ENCODE measurements at regions not wholly inside any gene's neighbourhood (a gene's known extent, or its start where the extent isn't known, plus 50 kb on each side); places are given as distances from the start of the nearest gene placed in this dataset.

GRCh38 chr2:235155163-235155562, 203.3 kb downstream of the SH3BP4 start:
- no peak for TF ChIP-seq BHLHE40 (IDR thresholded peaks at IDR 0.05; ENCODE audit: borderline replicate concordance)
- TF ChIP-seq SUZ12 (IDR thresholded peaks at IDR 0.05) = no peak
- TF ChIP-seq LEF1 (IDR thresholded peaks at IDR 0.05; ENCODE audit: borderline replicate concordance) = no peak
- TF ChIP-seq ZNF384 (IDR thresholded peaks at IDR 0.05) = no peak
- no peak for TF ChIP-seq FOXK2 (IDR thresholded peaks at IDR 0.05)
- no peak for DNase-seq (ENCODE audit: extremely low spot score)
- POLR2A ChIA-PET = no interaction called here
- CTCF ChIA-PET = interaction anchor here (0.6 kb wide), 1 partner anchor 287 kb away, joined by 3 read pairs; no protein-coding TSS in a partner anchor

- ChIA-PET CTCF (no interaction called here), POLR2A (no interaction called here)
- no peak for DNase-seq (ENCODE audit: extremely low spot score)
- TF ChIP-seq LEF1 (IDR thresholded peaks at IDR 0.05; ENCODE audit: borderline replicate concordance) (no peak), PKNOX1 (IDR thresholded peaks at IDR 0.05) (no peak), SP1 (IDR thresholded peaks at IDR 0.05) (no peak), ELF4 (IDR thresholded peaks at IDR 0.05) (no peak), ARNT (IDR thresholded peaks at IDR 0.05) (no peak), BHLHE40 (IDR thresholded peaks at IDR 0.05; ENCODE audit: borderline replicate concordance) (no peak), CTBP1 (IDR thresholded peaks at IDR 0.05; ENCODE audit: borderline replicate concordance) (no peak), FOXA1 (IDR thresholded peaks at IDR 0.05) (no peak), L3MBTL2 (conservative IDR thresholded peaks at IDR 0.05) (no peak), NFRKB (IDR thresholded peaks at IDR 0.05) (no peak), HDGF (IDR thresholded peaks at IDR 0.05; ENCODE audit: borderline replicate concordance) (no peak), ZNF384 (IDR thresholded peaks at IDR 0.05) (no peak), SUZ12 (IDR thresholded peaks at IDR 0.05) (no peak), FOXM1 (IDR thresholded peaks at IDR 0.05; ENCODE audit: borderline replicate concordance) (no peak), TARDBP (IDR thresholded peaks at IDR 0.05) (no peak), FOXK2 (IDR thresholded peaks at IDR 0.05) (no peak)
Observed at GRCh38 chr2:235156055-235156454, 204.2 kb downstream of the SH3BP4 start.

- ChIA-PET POLR2A (no interaction called here), CTCF (no interaction called here)
- DNase-seq (ENCODE audit: extremely low spot score) = no peak
- TF ChIP-seq BHLHE40 (IDR thresholded peaks at IDR 0.05; ENCODE audit: borderline replicate concordance) = no peak
- no peak for TF ChIP-seq TARDBP (IDR thresholded peaks at IDR 0.05)
- no peak for TF ChIP-seq CTBP1 (IDR thresholded peaks at IDR 0.05; ENCODE audit: borderline replicate concordance)
- no peak for TF ChIP-seq ZNF384 (IDR thresholded peaks at IDR 0.05)
- TF ChIP-seq L3MBTL2 (conservative IDR thresholded peaks at IDR 0.05) = no peak
- TF ChIP-seq SP1 (IDR thresholded peaks at IDR 0.05) = no peak
- no peak for TF ChIP-seq LEF1 (IDR thresholded peaks at IDR 0.05; ENCODE audit: borderline replicate concordance)
- TF ChIP-seq ELF4 (IDR thresholded peaks at IDR 0.05) = no peak
- TF ChIP-seq HDGF (IDR thresholded peaks at IDR 0.05; ENCODE audit: borderline replicate concordance) = no peak
- TF ChIP-seq ARNT (IDR thresholded peaks at IDR 0.05) = no peak
- TF ChIP-seq SUZ12 (IDR thresholded peaks at IDR 0.05) = no peak
- TF ChIP-seq FOXM1 (IDR thresholded peaks at IDR 0.05; ENCODE audit: borderline replicate concordance) = no peak
- no peak for TF ChIP-seq NFRKB (IDR thresholded peaks at IDR 0.05)
- TF ChIP-seq FOXK2 (IDR thresholded peaks at IDR 0.05) = no peak
Observed at GRCh38 chr2:235157746-235158482, 206.1 kb downstream of the SH3BP4 start.

GRCh38 chr2:235160281-235160810, 208.5 kb downstream of the SH3BP4 start:
- no peak for DNase-seq (ENCODE audit: extremely low spot score)
- ChIA-PET POLR2A (no interaction called here), CTCF (no interaction called here)
- no peak for TF ChIP-seq TARDBP (IDR thresholded peaks at IDR 0.05)
- TF ChIP-seq BHLHE40 (IDR thresholded peaks at IDR 0.05; ENCODE audit: borderline replicate concordance) = no peak
- no peak for TF ChIP-seq PKNOX1 (IDR thresholded peaks at IDR 0.05)
- TF ChIP-seq ELF4 (IDR thresholded peaks at IDR 0.05) = no peak
- TF ChIP-seq HDGF (IDR thresholded peaks at IDR 0.05; ENCODE audit: borderline replicate concordance) = no peak
- TF ChIP-seq SUZ12 (IDR thresholded peaks at IDR 0.05) = no peak
- no peak for TF ChIP-seq FOXK2 (IDR thresholded peaks at IDR 0.05)
- TF ChIP-seq CTBP1 (IDR thresholded peaks at IDR 0.05; ENCODE audit: borderline replicate concordance) = no peak
- TF ChIP-seq ARNT (IDR thresholded peaks at IDR 0.05) = no peak
- TF ChIP-seq NFRKB (IDR thresholded peaks at IDR 0.05) = no peak
- TF ChIP-seq SP1 (IDR thresholded peaks at IDR 0.05) = no peak
- no peak for TF ChIP-seq ZNF384 (IDR thresholded peaks at IDR 0.05)
- no peak for TF ChIP-seq L3MBTL2 (conservative IDR thresholded peaks at IDR 0.05)
- no peak for TF ChIP-seq FOXM1 (IDR thresholded peaks at IDR 0.05; ENCODE audit: borderline replicate concordance)
- no peak for TF ChIP-seq FOXA1 (IDR thresholded peaks at IDR 0.05)
- TF ChIP-seq LEF1 (IDR thresholded peaks at IDR 0.05; ENCODE audit: borderline replicate concordance) = no peak

- no peak for DNase-seq (ENCODE audit: extremely low spot score)
- ChIA-PET POLR2A (no interaction called here), CTCF (no interaction called here)
- TF ChIP-seq FOXM1 (IDR thresholded peaks at IDR 0.05; ENCODE audit: borderline replicate concordance) = no peak
- TF ChIP-seq CTBP1 (IDR thresholded peaks at IDR 0.05; ENCODE audit: borderline replicate concordance) = no peak
- no peak for TF ChIP-seq TARDBP (IDR thresholded peaks at IDR 0.05)
- TF ChIP-seq PKNOX1 (IDR thresholded peaks at IDR 0.05) = no peak
- no peak for TF ChIP-seq FOXK2 (IDR thresholded peaks at IDR 0.05)
- no peak for TF ChIP-seq LEF1 (IDR thresholded peaks at IDR 0.05; ENCODE audit: borderline replicate concordance)
- no peak for TF ChIP-seq FOXA1 (IDR thresholded peaks at IDR 0.05)
- no peak for TF ChIP-seq BHLHE40 (IDR thresholded peaks at IDR 0.05; ENCODE audit: borderline replicate concordance)
- TF ChIP-seq ARNT (IDR thresholded peaks at IDR 0.05) = no peak
- no peak for TF ChIP-seq ELF4 (IDR thresholded peaks at IDR 0.05)
- TF ChIP-seq NFRKB (IDR thresholded peaks at IDR 0.05) = no peak
- TF ChIP-seq L3MBTL2 (conservative IDR thresholded peaks at IDR 0.05) = no peak
- no peak for TF ChIP-seq SP1 (IDR thresholded peaks at IDR 0.05)
- no peak for TF ChIP-seq HDGF (IDR thresholded peaks at IDR 0.05; ENCODE audit: borderline replicate concordance)
Observed at GRCh38 chr2:235161565-235161964, 209.7 kb downstream of the SH3BP4 start.

Measured in HEK293T (cell line).